ENCODE measurements at regions not wholly inside any gene's neighbourhood (a gene's known extent, or its start where the extent isn't known, plus 50 kb on each side); places are given as distances from the start of the nearest gene placed in this dataset.
"Not testable (repeated sequence)": the region's sequence is repeated elsewhere in the genome, so short reads cannot be mapped to it uniquely, and the experiment has no call there.

DNA sequence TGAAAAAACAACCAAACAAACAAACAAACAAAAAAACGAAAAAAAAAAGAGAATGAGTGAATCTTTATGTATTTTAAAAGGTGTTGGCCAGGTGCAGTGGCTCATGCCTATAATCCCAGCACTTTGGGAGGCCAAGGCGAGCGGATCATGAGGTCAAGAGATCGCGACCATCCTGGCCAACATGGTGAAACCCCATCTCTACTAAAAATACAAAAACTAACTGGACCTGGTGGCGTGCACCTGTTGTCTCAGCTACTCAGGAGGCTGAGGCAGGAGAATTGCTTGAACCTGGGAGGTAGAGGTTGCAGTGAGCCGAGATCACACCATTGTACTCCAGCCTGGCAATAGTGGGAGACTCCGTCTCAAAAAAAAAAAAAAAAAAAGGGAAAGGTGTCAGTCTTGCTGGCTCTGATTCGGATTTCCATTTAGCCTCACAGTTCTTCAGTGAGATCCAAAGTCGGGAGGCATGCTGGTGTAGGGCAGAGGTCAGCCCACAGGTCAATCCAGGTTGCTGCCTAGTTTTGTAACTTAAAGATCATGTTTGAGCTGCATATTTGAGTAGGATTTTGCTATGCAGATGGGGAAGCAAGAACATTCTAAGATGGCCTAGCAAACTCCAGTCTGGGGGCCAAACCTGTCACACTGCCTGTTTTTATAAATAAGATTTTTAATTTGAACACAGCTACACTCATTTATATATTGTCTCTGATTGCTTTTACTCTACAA, 179.6 kb upstream of the ZNF217 start:
- TF ChIP-seq FOXM1 (IDR thresholded peaks at IDR 0.05; ENCODE audit: borderline replicate concordance); ARNT (IDR thresholded peaks at IDR 0.05); BHLHE40 (IDR thresholded peaks at IDR 0.05; ENCODE audit: borderline replicate concordance); ZNF384 (IDR thresholded peaks at IDR 0.05); FOXK2 (IDR thresholded peaks at IDR 0.05); SUZ12 (IDR thresholded peaks at IDR 0.05): not testable (repeated sequence)
- TF ChIP-seq, protein P1, sequence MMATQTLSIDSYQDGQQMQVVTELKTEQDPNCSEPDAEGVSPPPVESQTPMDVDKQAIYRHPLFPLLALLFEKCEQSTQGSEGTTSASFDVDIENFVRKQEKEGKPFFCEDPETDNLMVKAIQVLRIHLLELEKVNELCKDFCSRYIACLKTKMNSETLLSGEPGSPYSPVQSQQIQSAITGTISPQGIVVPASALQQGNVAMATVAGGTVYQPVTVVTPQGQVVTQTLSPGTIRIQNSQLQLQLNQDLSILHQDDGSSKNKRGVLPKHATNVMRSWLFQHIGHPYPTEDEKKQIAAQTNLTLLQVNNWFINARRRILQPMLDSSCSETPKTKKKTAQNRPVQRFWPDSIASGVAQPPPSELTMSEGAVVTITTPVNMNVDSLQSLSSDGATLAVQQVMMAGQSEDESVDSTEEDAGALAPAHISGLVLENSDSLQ (IDR thresholded peaks at IDR 0.05), result not testable (repeated sequence)
